Endothelial cell of umbilical vein (primary cell): ENCODE measurements at regions not wholly inside any gene's neighbourhood (a gene's known extent, or its start where the extent isn't known, plus 50 kb on each side); places are given as distances from the start of the nearest gene placed in this dataset.

Experiments used
- BruUV-seq: library from RNA; stranded (reverse); fragments of 400-500 nt; replicated peaks from 2 replicates; lab custom pipeline; 2021; lab: Mats Ljungman, UMichigan
- CTCF ChIA-PET: fragments of 300-600, 350-600 bp; sonication (Branson Sonifier 250); formaldehyde crosslinking; loops from one replicate; lab custom pipeline; 2021; ENCODE audit warnings: antibody characterized with exemption, inconsistent platforms; lab: Charles Lee
- POLR2A ChIA-PET: fragments of 300-600, 350-600 bp; sonication (Branson Sonifier 250); formaldehyde crosslinking; loops from one replicate; lab custom pipeline; 2021; ENCODE audit warnings: antibody characterized with exemption, inconsistent platforms; lab: Charles Lee
- DNase-seq: peaks from one replicate; pipeline ENCODE4 v3.0.0-alpha.2; 2011; ENCODE audit warnings: low read depth, low spot score
- FAIRE-seq: peaks from 2 replicates; lab custom pipeline; 2011; peaks lifted over from hg19 to GRCh38; lab: Jason Lieb, UNC
- H2AFZ ChIP-seq: 2 replicates; pipeline ENCODE4 v1.6.0; 2012; ENCODE audit warnings: low read depth, low read length, control low read depth, inconsistent platforms
- H3K27ac ChIP-seq: 2 replicates; pipeline ENCODE4 v1.5.1; 2011; ENCODE audit warnings: low read depth, mild to moderate bottlenecking, control low read depth, low read length, moderate library complexity; ENCODE audit not compliant: insufficient read depth
- H3K27me3 ChIP-seq, 2 experiments: 2 replicates each; pipeline versions ENCODE4 v1.6.0 to v1.6.1; 2011; ENCODE audit warnings: low read length in 2 of 2, mixed read lengths in 1 of 2; ENCODE audit not compliant: control insufficient read depth in 2 of 2, insufficient read depth in 2 of 2
- H3K36me3 ChIP-seq, 2 experiments: 2 replicates in 1 of 2; 3 replicates in 1 of 2; pipeline ENCODE4 v1.5.1; 2011; ENCODE audit warnings: low read length in 2 of 2, mild to moderate bottlenecking in 1 of 2, moderate library complexity in 1 of 2; ENCODE audit not compliant: control insufficient read depth in 2 of 2, insufficient read depth in 2 of 2; ENCODE audit errors: extremely low read depth in 1 of 2
- H3K4me1 ChIP-seq: 3 replicates; pipeline ENCODE4 v1.5.1; 2011; ENCODE audit warnings: mild to moderate bottlenecking, low read length; ENCODE audit not compliant: control insufficient read depth, insufficient read depth; ENCODE audit errors: extremely low read depth
- H3K4me2 ChIP-seq: 2 replicates; pipeline ENCODE4 v1.6.1; 2011; ENCODE audit warnings: low read length, control low read depth, mixed read lengths; ENCODE audit not compliant: insufficient read depth
- H3K4me3 ChIP-seq, 3 experiments: fragments of 200-600 bp in 1 of 3; sonication (generic), shearing (Covaris generic) in 1 of 3; replicated peaks in 1 of 3; 2 replicates each; pipeline ENCODE4 v1.5.1; 2011 to 2016; ENCODE audit warnings: control low read depth in 3 of 3, low read length in 3 of 3, mild to moderate bottlenecking in 2 of 3, inconsistent platforms in 1 of 3, low read depth in 1 of 3, moderate library complexity in 1 of 3; ENCODE audit not compliant: insufficient read depth in 1 of 3
- H3K79me2 ChIP-seq: 2 replicates; pipeline ENCODE4 v1.6.0; 2012; ENCODE audit warnings: low read length, inconsistent platforms; ENCODE audit not compliant: control insufficient read depth, insufficient read depth
- H3K9ac ChIP-seq: replicated peaks from 2 replicates; pipeline ENCODE3; 2011; ENCODE audit warnings: low read length, control low read depth; ENCODE audit not compliant: insufficient read depth; ENCODE audit errors: extremely low read depth
- H3K9me1 ChIP-seq: replicated peaks from 3 replicates; pipeline ENCODE4 v1.6.0; 2011; ENCODE audit warnings: mild to moderate bottlenecking, low read length; ENCODE audit not compliant: control insufficient read depth, insufficient read depth; ENCODE audit errors: extremely low read depth
- H3K9me3 ChIP-seq: replicated peaks from 2 replicates; pipeline ENCODE4 v1.5.1; 2012; ENCODE audit warnings: low read length, inconsistent platforms; ENCODE audit not compliant: control insufficient read depth, insufficient read depth
- H4K20me1 ChIP-seq: replicated peaks from 2 replicates; pipeline ENCODE3; 2011; ENCODE audit warnings: mild to moderate bottlenecking, low read length; ENCODE audit not compliant: control insufficient read depth, insufficient read depth; ENCODE audit errors: extremely low read depth
- FOS ChIP-seq: IDR thresholded peaks from 2 replicates; pipeline ENCODE4 v1.6.1; 2011; ENCODE audit warnings: mild to moderate bottlenecking, low read length, moderate library complexity, borderline replicate concordance; ENCODE audit not compliant: insufficient read depth
- GATA2 ChIP-seq: IDR thresholded peaks from 2 replicates; pipeline ENCODE4 v1.7.0; 2011; ENCODE audit warnings: low read depth, mild to moderate bottlenecking, moderate library complexity, mixed read lengths, low read length; ENCODE audit not compliant: insufficient read length, insufficient read depth
- JUN ChIP-seq: IDR thresholded peaks from 2 replicates; pipeline ENCODE4 v1.6.1; 2011; ENCODE audit warnings: borderline replicate concordance, low read depth; ENCODE audit not compliant: insufficient read length, insufficient read depth
- MYC ChIP-seq: IDR thresholded peaks from one replicate; pipeline ENCODE4 v1.6.1; 2011; ENCODE audit warnings: mild to moderate bottlenecking, low read depth, low read length
- POLR2A ChIP-seq: IDR thresholded peaks from 2 replicates; pipeline ENCODE4 v1.6.1; 2012; ENCODE audit warnings: low read depth, mild to moderate bottlenecking, control low read depth, low read length
- POLR2AphosphoS5 ChIP-seq: IDR thresholded peaks from 2 replicates; pipeline ENCODE4 v1.6.1; 2012; ENCODE audit warnings: low read depth, mild to moderate bottlenecking, control low read depth, low read length, moderate library complexity; ENCODE audit not compliant: insufficient read depth
- dilution Hi-C: fragments of 300-500 bp; cut with MboI; formaldehyde crosslinking; loops from one replicate; pipeline ENCODE4 v1.15.0; 2019; ENCODE audit warnings: low sequenced_read_pairs; ENCODE audit not compliant: extremely low pct_ligation_motif_present
- intact Hi-C: fragments of 100-400 bp; cut with micrococcal nuclease; formaldehyde crosslinking; loops from one replicate; pipeline ENCODE4 v1.10.0; 2022

DNA sequence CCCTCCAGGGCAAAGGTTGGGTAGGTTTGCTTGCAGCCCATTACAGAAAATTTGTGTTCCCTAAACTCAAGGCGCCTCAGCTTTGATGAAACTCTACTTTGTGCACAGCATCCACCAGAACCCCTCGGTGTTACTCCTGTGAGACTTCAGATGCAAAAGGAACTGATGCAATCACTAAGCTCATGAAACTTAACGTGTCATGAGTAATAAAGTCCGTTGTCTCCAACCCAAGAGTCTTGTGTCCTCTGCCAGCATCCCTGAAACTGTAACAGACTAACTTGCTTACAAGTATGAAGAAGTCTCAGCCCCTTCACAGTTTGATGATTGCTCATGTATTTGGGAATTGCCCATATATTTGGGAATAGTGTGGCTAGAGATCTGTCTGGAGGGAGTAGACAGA lies 74.8 kb upstream of the MARCHF10 start:
- intact Hi-C loops (no loop called here), dilution Hi-C loops (no loop called here)
- peaks cover under 1% of the 10 kb centered on the region for H3K4me1 ChIP-seq
- TF ChIP-seq MYC (no peak), JUN (no peak), POLR2A (no peak), POLR2AphosphoS5 (no peak), GATA2 (no peak)
- no peaks in the 10 kb centered on the region for H4K20me1 ChIP-seq
- H3K27me3 ChIP-seq, result no peaks in the 10 kb centered on the region
- no peak overlapping the region for H3K9ac ChIP-seq
- ChIA-PET POLR2A (no interaction called here), CTCF (no interaction called here)
- H3K4me3 ChIP-seq, result no peak overlapping the region
- no peak overlapping the region for H2AFZ ChIP-seq
- DNase-seq (no peak), FAIRE-seq (no peak)
- no peak overlapping the region for H3K27ac ChIP-seq
- no peaks in the 10 kb centered on the region for H3K9me1 ChIP-seq
- no peaks in the 10 kb centered on the region for H3K36me3 ChIP-seq
- no peaks in the 10 kb centered on the region for H3K79me2 ChIP-seq
- no peaks in the 10 kb centered on the region for H3K9me3 ChIP-seq
- BruUV-seq, result no TSS peak
- no peak overlapping the region for H3K4me2 ChIP-seq

DNA sequence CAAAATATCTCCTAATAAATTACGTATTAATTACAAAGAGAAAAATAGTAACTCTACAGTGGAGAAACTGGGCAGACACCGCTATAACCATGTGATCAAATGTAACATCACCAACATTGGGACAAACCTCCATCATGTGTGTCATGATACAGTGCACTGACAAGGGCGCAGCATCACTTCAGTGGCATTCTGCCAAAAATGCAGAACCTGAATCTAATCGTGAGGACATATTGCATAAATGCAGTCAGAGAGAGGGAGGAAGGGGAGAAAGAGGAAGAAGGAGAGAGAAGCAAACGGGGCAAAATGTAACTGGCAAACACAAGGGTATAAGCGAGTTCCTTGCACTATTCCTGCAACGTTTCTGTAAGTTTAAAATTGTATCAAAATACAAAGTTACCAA lies 74.2 kb upstream of the MARCHF10 start:
- Histone ChIP-seq H3K79me2 (no peaks in the 10 kb centered on the region), H3K9me1 (no peaks in the 10 kb centered on the region), H3K9me3 (no peaks in the 10 kb centered on the region), H3K36me3 (no peaks in the 10 kb centered on the region), H3K27me3 (no peaks in the 10 kb centered on the region), H3K9ac (no peak overlapping the region), H3K4me3 (no peak overlapping the region), H3K27ac (no peak overlapping the region), H4K20me1 (no peaks in the 10 kb centered on the region), H3K4me1 (no peaks in the 10 kb centered on the region), H2AFZ (no peak overlapping the region), H3K4me2 (no peak overlapping the region)
- CTCF ChIA-PET, result no interaction called here
- DNase-seq (no peak), FAIRE-seq (no peak)
- POLR2A ChIA-PET, result no interaction called here
- TF ChIP-seq FOS (no peak), GATA2 (no peak)
- BruUV-seq, result no TSS peak
- intact Hi-C loops, result no loop called here
- dilution Hi-C loops, result no loop called here
